ENCODE measurements at regions not wholly inside any gene's neighbourhood (a gene's known extent, or its start where the extent isn't known, plus 50 kb on each side); places are given as distances from the start of the nearest gene placed in this dataset.

- Histone ChIP-seq H3K27ac (no peak overlapping the region), H3K4me3 (replicated peaks in 1 of 3) (no peak overlapping the region), H3K4me1 (no peaks in the 10 kb centered on the region), H3K9me3 (no peaks in the 10 kb centered on the region), H3K27me3 (no peaks in the 10 kb centered on the region), H3K36me3 (no peaks in the 10 kb centered on the region)
- DNase-seq: no peak
- no peak for TF ChIP-seq CTCF (IDR thresholded peaks at IDR 0.05)
- no peak for TF ChIP-seq POLR2A (IDR thresholded peaks at IDR 0.05)
- 89 to 90% methylated on average over 1 of the region's 1 CpG for WGBS, 2 donors
- intact Hi-C loops (cut with DNase I): no loop called here
These were observed 691.3 kb upstream of the PTBP2 start for GRCh38 chr1:96030312-96030711.

DNA sequence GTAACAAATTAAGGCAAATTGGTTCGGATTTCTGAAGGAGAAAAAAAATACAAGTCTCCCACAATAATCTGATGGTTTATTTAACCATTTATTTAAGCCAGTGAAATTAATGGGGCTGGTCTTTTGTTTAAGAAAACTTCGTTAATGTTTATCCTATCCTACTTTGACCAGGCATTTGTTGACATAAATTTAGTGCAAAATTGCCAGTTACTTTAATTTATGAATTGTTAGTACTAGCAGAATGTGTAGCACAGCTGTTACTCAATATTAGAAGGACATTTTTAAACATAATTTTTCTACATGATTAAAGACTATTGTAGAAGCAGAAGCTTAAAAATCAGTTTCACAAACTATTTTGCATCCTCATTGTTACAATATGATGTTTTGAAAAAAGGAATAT lies 687.6 kb upstream of the PTBP2 start:
- WGBS, 2 donors: 62 to 65% methylated on average over 2 of the region's 2 CpGs
- intact Hi-C loops (cut with DNase I): no loop called here
- TF ChIP-seq POLR2A (IDR thresholded peaks at IDR 0.05) (no peak), CTCF (IDR thresholded peaks at IDR 0.05) (no peak)
- Histone ChIP-seq H3K27me3 (no peaks in the 10 kb centered on the region), H3K36me3 (no peaks in the 10 kb centered on the region), H3K27ac (no peak overlapping the region), H3K4me1 (no peaks in the 10 kb centered on the region), H3K9me3 (no peaks in the 10 kb centered on the region), H3K4me3 (replicated peaks in 1 of 3) (no peak overlapping the region)
- no peak for DNase-seq

- Histone ChIP-seq H3K9me3 (no peaks in the 10 kb centered on the region), H3K36me3 (no peaks in the 10 kb centered on the region), H3K27me3 (no peaks in the 10 kb centered on the region), H3K4me1 (no peaks in the 10 kb centered on the region), H3K4me3 (replicated peaks in 1 of 3) (no peak overlapping the region), H3K27ac (no peak overlapping the region)
- DNase-seq: no peak
- 75 to 82% methylated on average over 3 of the region's 3 CpGs for WGBS, 2 donors
- no peak for TF ChIP-seq CTCF (IDR thresholded peaks at IDR 0.05)
- intact Hi-C loops (cut with DNase I): no loop called here
These were observed 684.8 kb upstream of the PTBP2 start for GRCh38 chr1:96036763-96037162.

GRCh38 chr1:96038636-96039035 lies 682.9 kb upstream of the PTBP2 start:
- no peaks in the 10 kb centered on the region for H3K4me1 ChIP-seq
- no peak overlapping the region for H3K27ac ChIP-seq
- no peak overlapping the region for H3K4me3 ChIP-seq (replicated peaks in 1 of 3)
- H3K9me3 ChIP-seq: no peaks in the 10 kb centered on the region
- TF ChIP-seq POLR2A (IDR thresholded peaks at IDR 0.05) (no peak), CTCF (IDR thresholded peaks at IDR 0.05) (no peak)
- 88 to 100% methylated on average over 1 of the region's 1 CpG for WGBS, 2 donors
- no peaks in the 10 kb centered on the region for H3K27me3 ChIP-seq
- intact Hi-C loops (cut with DNase I): no loop called here
- no peaks in the 10 kb centered on the region for H3K36me3 ChIP-seq
- DNase-seq: no peak

DNA sequence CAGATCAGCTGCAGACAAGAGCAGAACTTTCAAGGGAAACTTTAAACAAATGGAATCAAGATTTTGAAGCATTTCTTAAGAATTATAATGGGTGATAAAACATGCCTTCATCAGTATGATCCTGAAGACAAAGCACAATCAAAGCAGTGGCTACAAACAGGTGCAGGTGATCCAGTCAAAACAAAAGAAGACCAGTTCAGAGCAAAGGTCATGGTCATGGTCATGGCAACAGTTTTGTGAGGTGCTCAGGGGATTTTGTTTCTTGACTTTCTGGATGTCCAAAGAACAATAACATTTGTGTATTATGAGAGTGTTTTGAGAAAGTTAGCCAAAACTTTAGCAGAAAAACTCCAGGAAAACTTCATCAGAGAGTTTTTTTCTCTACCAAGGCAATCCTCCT lies 681.7 kb upstream of the PTBP2 start:
- no peaks in the 10 kb centered on the region for H3K36me3 ChIP-seq
- no peak overlapping the region for H3K4me3 ChIP-seq (replicated peaks in 1 of 3)
- no peak overlapping the region for H3K27ac ChIP-seq
- H3K9me3 ChIP-seq: no peaks in the 10 kb centered on the region
- no peaks in the 10 kb centered on the region for H3K4me1 ChIP-seq
- TF ChIP-seq CTCF (IDR thresholded peaks at IDR 0.05) (no peak), POLR2A (IDR thresholded peaks at IDR 0.05) (no peak)
- no peak for DNase-seq
- H3K27me3 ChIP-seq: no peaks in the 10 kb centered on the region
- intact Hi-C loops (cut with DNase I): no loop called here

All from thyroid gland (tissue), 4 donors.